NT2/D1 (cell line): ENCODE measurements at regions not wholly inside any gene's neighbourhood (a gene's known extent, or its start where the extent isn't known, plus 50 kb on each side); places are given as distances from the start of the nearest gene placed in this dataset.

ENCODE experiments used
- SUZ12 ChIP-seq: IDR thresholded peaks from 2 replicates; pipeline ENCODE4 v1.6.1; 2011; ENCODE audit not compliant: insufficient read length, insufficient read depth; ENCODE audit errors: extremely low read depth
- YY1 ChIP-seq: IDR thresholded peaks from 2 replicates; pipeline ENCODE4 v1.6.1; 2011; ENCODE audit not compliant: insufficient read length, insufficient read depth
- ZNF274 ChIP-seq: IDR thresholded peaks from 2 replicates; pipeline ENCODE4 v1.6.1; 2011; ENCODE audit warnings: mild to moderate bottlenecking, low read depth, low read length

GRCh38 chr6:22903826-22904225 is 334.5 kb downstream of the HDGFL1 start:
- TF ChIP-seq YY1: no peak
- no peak for TF ChIP-seq ZNF274
- TF ChIP-seq SUZ12: no peak
